ENCODE measurements at regions not wholly inside any gene's neighbourhood (a gene's known extent, or its start where the extent isn't known, plus 50 kb on each side); places are given as distances from the start of the nearest gene placed in this dataset.

DNA sequence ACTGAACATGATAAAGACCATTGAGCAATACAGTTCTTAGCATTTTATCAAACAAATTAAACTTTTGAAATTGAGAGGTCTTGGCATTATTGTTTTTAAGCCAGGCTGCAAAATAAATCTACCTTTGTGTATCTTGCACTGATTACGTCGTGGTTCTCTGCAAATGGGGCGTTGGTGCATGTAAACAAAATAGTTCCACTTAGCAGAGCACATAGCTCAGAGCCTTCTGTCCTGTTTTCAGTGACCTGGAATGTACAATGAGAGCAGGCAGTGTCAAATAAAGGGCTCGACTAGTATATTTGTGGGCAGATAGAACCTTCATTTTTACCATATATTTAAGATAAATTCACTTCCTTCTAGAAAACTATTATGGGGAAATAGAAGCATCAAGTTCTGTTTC lies 333.9 kb upstream of the SMIM30 start:
- DNase-seq, result no peak

DNA sequence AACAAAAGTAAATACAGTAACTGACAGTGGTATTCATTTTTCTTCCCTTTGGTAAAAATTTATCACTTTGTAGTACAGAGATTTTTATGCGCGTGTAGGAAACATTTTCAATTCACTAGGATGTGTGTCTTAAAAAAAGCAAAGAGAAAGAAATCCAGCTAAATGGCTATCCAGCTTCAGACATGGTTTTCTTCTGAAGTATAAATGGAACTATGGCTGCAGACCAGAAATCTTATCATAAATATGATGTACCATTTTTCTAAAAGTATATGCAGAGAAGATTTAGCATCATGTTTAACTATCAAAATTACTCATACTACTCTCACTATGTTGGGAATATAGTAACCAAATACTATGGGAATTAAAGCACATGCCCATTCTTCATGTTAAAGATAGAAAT lies 328.4 kb upstream of the SMIM30 start:
- DNase-seq, result no peak

DNA sequence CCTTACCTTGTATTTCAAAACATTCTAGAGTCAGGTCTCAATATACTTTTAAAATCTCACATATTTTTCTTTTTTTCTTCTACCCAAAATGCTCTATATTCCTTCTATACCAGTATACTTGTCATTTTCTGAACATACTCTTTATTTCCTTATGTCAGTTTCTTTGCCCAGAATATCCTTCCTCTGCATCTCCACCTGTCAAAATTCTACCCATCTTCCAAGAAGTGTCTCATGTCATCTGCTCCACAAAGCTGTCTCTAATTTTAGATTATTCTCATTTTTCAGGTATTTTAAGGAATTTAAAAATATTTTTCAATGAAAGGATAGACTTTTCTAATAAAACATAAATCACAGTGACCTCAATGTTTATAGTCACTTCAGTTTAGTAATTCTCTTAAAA lies 328.0 kb upstream of the SMIM30 start:
- no peak for DNase-seq

DNA sequence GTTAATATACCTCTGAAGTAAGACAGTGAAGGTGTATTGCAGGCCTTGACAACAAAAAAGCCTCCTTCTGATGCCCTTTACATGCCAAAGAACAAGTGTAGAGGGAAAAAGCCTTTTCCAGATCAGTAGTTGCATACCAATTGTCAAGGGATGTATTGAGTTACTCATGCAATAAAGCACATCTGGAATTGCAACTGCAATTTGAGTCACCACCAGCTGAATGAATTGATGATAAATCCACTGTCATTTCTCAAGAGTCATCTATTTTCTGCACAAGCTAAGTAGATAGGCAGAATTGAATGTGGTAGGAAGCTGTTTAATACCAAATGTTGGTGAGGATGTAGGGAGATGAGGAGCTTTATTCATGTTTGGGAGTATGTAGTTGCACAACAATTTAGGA lies 325.9 kb upstream of the SMIM30 start:
- no peak for DNase-seq

DNA sequence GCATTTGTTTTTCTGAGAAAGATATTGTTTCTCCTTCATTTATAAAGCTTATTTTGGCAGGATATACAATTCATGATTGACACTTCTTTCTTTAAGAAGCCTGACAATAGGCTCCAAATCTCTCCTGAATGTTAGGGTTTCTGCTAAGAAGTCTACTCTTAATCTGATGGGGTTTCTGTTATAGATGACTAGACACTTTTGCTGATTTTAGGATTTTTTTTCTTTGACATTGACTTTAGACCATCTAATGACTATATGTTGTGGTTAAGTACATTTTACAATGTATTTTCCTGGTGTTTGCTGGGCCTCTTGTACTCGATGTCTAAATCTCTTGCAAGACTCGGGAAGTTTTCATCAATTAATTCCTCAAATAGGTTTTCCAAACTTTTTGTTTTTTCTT lies 321.8 kb upstream of the SMIM30 start:
- DNase-seq, result no peak

DNA sequence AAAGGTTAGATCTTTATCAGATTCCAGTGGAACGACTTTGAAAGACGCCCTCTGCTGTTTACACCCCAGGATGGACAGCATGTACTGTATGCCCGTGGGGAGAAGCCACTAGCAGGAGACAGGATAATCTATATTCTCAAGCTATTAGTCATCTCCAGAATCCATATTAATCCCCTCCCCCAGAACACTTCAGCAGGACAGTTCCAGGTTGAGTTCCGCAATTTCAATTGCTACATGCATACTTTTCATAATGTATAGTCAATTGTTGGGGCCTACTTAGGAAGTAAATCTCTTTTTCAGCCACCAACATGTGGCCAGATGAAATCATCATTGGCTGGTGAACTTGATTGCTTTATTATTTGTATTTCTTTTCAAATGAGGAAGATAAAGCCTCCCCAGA lies 313.1 kb upstream of the SMIM30 start:
- DNase-seq, result no peak

DNA sequence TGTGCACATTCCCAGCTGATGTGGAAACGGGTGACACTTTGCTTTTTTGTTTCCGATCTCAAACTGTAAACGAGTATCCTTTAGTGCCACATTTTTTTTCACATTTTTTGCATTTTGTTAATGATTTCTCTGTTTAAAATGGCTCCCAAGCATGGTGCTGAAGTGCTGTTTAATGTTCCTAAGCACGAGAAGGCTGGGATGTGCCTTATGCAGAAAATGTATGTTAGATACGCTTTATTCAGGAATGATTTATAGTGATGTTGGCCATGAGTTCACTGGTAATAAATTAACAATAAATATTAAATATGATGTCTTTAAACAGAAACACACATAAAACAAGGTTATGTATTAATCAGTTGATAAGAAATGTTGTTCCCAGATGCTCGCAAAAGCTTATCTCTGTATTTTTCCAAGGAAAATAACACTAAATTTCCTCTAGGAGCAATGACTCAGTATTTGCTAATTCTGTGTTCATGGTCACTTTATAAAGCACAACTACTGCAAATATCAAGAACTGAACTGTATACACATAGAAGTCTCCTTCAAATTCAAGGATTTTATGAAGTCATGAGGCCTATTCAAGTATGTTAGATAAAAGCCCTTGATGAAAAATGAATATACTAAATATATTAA lies 305.9 kb upstream of the SMIM30 start:
- no peak for DNase-seq

DNA sequence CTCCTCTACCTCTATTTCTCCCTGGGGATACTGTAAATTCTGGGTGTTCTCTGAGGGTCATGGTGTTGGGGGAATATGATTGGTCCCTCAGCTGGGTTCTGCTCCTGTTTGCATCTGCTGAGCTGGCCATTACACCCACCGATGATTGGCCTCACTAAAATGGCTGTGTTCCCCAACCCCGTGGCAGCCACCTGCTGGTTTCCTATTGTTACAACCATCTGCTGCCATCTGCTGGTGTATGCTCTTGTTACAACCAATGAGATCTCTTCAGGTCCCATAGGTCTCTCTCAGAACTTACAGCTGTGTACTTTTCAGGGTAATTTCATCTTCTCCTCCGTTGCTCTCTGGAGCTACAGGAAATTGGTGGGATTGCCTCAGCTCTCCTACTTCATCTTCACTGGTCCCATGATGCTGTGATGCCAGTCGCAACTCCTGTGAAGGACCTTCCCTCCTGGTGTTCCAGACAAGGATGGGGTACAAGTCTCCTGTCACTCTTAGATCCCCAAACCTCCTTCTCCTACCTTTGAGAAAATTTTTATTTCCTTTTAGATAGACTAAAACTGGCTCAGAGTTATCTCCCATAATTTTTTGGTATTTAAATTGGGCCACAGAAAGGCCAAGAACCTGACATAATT lies 303.5 kb upstream of the SMIM30 start:
- DNase-seq, result peak; percentile 89 to 92 (median 91)

DNA sequence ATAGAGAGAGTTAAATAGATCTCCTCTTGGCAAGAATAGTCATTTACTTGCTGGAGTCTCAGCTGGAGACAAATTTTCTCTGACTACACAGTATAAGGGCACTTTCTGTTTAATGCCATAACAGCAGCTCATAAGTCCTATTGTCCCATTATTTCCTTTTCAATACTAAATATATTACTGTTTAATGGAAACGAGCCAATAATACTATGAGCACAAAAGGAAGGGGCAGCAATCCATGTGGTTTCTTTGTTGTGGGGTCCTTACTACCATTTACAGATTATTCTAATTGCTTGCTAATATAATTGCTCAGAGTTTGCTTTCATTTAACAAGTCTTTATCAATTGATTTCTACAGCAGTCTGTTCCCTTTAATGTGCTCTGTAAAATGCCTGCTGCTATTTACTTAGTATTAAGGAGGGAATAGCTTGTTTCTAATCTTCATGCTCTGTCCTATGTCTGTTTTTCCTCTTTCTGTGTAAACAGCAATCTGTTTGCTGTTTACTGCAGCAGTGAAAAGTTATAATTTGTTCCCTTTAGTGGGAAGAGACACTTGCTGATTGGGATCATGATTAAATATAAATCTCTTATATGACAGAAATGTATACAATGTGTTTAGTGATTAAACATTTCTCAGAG lies 296.2 kb upstream of the SMIM30 start:
- DNase-seq, result no peak

DNA sequence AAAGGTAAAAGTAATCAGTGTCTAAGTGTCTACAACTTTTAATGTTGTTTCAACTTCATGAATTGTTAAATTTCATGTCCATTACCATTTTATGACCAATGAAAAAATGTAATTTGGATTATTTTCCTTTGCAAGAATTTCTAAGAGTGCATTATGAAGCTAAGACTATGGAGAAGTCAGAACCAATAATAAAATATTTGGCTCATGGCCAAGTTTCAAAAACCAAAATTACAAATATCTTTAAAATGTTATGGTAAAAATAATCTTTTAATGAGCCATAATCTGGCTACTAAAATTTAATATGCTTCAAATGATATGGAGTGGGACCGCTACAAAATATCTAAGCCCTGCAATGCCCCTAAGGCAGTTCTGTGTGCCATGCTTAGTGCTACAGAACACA lies 294.1 kb upstream of the SMIM30 start:
- DNase-seq, result no peak

DNA sequence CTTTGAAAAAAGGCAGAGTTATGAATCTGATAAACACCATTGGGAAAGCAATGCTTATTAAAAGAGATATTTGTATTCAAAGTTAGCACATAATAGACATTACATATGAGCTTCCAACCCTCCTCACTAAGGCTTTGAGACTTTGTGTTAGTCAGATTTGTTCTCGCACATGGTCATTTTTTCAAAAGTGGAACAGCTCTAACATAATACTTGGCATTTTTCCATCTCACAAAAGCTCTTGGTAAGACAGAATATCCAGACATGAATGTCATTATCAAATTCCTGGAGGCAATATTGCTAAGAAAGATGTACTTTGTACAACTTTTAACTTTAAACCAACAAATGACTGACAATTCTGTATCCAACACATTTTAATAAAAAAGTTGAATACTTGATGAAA lies 292.4 kb upstream of the SMIM30 start:
- DNase-seq, result no peak

DNA sequence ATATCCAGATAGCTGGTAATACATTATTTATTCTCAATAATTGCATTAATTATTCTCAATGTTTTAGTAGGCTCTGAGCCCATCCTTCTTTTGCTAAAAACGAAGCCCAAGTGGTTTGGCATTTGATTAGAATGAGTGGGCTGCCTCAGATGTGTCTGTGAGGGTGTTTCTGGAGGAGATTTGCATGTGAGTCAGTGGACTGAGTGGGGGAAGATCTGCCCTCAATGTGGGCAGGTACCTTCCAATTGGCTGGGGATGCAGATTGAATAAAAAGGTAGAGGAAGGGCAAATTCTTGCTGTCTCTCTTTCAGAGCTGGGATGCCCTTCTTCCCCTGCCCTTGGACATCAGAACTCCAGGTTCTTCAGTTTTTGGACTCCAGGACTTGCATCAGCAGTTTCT lies 290.6 kb upstream of the SMIM30 start:
- DNase-seq, result no peak

DNA sequence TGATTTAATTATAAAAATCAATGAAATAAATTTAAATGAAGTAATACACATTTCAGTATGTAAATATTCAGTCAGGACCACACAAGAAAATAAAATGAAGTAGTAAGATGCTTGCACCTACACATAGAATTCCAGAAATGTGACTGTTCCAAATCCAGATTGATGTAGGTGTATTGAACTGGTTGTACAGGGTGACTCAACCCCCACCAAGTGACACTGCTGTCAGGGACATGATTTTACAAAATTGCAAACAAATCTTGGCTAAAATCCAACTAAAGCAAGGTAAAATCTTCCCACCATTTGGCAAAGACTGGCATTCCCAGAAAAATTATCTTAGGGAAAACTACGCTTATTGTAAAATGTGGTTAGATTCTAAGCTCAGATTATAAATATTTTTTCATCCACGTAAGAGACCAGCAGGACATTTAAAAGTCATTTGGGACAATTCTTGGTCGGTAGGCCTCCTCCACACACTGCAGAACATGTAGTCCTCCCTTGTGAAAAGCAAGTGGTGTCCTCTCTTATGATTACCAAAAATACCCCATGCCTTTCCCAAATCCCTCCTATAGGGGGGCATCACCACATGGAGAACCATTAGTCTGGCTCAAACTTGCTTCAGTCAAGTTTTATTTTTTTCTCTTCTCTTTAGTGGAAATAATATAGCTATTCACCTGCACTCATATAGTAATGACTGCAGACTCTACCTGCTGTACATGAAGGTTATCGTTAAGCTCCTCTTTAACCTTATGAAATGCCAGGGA lies 287.1 kb upstream of the SMIM30 start:
- DNase-seq, result no peak

DNA sequence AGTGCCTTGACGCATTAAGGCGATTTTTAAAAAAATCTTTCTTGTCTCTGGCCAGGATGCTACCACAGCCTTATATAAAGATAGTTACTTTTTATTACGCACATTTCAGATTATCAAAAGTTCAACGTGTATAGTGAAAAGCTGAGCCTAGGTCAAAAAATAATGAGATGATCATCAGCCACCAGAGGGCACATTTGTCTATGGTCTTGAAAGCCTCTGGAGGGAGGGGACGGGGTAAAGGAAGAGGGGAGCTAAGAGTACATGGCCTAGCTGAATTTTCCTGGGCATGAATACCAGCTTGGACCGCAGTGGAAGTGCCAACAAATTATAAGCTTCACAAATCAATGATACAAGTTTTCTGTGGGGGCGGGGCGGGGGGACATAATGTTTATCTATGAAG lies 285.9 kb upstream of the SMIM30 start:
- DNase-seq, result no peak

DNA sequence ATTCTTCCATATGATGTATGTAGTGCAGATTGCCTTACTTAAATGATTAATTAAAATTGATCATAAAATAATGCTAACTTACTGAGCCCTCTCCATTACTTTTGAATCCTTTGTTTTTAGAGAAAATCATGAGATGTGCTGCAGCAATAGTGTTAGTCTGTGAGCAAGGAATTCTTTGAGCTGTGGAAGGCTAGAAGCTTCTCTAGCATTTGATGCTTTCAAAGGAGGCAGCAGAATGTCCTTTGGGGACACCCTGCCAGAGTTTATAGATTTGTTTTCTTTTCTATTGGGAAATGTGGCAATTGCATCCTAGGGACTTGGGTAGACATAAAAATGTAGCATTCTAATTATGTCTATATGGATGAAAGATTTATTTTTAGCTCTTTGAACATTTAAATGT lies 284.1 kb upstream of the SMIM30 start:
- DNase-seq, result no peak

DNA sequence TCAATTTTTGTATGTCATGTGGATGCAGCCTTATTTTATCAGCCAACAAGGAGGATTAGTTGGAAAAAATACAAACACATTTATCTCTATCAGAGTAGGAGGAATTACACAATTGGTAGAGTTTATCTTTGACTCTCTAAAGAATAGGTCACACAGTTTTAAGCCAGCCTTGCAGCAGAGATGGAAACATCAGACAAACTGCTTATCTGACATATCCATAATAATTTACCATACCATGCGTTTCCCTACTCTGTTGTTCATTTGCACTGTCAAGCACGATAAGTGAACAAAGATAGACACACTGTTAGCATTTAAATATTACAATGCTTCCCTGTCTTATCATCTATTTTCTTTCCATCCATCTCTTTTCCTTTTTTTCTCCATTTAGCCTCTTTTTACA lies 283.7 kb upstream of the SMIM30 start:
- no peak for DNase-seq

DNA sequence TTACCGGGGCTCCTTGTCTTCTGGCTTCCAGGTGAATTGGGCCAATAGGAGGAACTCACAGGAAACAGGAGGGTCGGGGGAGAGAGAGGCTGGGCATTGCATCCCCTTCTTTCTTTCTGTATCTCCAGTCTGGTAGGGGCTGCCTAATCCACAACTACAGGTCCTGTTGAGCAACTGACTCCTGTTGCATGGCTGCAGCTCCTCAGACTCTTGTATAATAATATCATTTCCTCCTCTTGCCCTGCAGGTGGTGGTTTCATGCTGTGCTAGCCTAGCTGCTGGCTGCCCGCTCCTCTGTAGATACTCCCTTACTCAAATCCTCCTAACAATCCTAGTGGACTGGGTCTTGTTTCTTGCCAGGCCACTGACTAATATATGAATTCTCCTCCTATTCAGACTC lies 276.5 kb upstream of the SMIM30 start:
- DNase-seq, result no peak

DNA sequence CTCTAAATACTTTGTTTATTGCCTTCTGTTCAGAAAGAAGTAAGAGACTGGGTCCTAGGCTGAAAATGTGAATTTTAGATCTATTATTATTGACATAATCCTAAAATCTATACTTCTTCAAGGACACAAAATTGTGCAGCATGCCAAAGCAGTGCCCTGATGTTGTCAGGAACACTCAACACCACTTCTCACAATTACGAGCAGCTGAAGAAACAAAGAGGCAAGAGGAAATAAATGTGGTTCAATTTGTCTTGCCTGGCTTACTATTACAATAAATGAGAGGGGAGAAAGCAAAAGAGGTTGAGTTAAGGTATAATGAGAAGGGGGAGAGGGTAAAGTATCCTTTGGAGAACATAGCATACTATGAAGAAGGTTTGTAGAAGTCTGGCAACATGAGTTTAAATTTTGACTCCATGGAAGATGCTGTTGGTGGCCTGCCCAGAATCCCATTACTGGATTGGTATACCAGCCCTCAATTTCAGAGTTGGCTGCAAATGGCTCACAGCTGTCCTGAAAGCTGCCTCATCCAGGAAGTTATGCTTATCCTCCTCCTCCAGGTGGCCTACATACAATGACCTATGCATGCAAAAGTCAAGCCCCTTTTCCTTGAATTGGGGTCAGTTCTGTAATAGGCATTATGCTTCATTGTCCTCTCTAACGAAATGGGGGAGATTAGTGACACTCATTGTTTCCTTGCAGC lies 274.6 kb upstream of the SMIM30 start:
- no peak for DNase-seq

DNA sequence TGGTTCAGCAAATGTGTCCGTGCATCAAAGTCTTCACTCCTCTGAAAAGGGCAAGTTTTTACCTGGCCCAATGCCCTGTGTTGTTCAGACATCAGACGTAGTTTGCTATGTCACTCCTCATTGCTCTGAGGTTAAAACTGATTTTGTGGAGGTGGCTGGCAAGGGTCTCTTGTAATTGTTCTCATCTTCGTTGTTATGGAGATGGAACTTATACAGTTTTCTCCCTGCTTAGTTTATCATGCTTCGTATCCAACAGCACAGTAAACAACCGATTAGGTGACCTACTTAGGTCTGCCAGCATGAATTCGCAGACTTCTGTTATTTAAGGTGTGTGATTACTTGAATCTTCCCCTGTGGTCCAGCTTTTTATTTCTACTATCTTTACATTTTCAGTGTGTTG lies 274.1 kb upstream of the SMIM30 start:
- DNase-seq, result no peak

DNA sequence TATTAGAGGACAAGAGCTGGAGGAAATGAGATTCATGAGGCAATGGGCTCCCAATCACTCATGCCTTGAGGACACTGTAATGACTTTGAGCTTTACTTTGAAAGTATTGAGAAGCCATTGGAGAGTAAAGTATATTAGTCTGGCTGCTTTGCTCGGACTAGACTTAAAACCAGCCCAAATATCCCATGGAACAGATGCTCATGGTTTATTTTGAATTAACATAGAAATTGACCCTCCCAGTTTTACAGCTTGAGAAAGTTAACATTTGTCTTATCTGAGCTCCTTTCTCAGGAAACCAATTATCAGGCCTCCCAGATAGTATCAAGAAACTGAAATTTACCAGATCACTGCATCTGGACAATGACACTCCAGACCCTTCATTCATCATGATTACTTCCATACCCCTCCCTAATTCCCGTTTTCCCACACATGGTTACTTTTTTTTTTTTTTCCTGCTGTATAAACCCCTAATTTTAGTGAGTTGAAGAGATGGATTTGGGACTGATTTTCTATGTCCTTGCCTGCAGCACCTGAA lies 270.8 kb upstream of the SMIM30 start:
- DNase-seq, result no peak

DNA sequence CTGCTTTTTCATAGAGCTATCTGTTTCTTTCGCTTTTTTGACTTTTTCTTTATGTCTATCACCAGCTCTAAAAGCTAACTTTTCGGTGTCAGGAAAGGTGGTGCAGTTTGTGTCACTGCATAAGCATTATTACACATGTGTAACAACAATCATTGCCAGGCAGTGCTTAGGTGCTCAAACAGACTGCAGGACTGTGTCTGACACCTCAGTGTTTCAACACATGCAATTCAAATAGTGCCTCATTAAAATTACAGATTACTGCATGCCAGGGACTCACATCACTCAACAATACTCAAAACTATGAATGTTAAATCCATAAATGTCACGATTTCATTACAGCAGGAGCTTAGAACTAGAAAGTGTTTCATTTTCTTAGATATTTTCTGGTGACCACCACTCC lies 265.3 kb upstream of the SMIM30 start:
- no peak for DNase-seq

DNA sequence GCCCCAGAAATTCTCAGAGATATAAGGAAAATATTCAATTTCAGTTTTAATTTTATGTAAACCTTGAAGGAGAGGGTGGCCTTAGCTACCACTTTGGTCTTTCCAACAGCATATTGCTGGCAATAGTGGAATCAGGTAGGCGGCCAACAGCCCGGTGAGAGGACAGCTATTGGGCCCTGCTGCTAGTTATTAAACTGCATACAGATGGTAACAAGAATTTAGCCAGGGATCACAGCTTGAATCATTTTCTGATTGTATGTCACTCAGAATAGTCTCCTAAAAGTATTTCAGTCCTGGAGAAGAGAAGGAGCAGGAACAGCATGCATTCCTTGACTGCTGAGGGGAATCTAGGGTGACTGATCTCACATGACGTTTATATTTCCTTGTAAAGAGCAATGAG lies 261.4 kb upstream of the SMIM30 start:
- no peak for DNase-seq

DNA sequence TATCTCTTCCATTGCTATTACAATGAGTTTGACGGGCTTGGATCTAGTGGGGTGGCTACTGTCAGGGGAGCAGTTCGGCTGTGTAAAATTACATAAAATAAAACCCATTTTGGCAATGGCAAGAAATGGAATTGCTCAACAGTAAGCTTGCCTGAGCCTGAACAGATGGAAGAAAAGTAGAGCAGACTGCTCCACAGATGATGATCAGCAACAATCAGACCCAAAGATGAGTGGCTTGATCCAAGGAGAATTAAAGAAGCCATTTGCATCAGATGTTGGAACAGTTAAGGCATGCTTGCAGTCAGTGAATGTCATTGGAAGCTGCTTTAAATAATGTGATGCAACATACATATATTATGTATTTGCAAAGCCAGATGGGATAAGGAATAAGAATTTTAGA lies 256.6 kb upstream of the SMIM30 start:
- no peak for DNase-seq

Data from suppressor macrophage treated with lipopolysaccharide for 1 hour (primary cell).